OCI-LY3 (cell line): ENCODE measurements at regions not wholly inside any gene's neighbourhood (a gene's known extent, or its start where the extent isn't known, plus 50 kb on each side); places are given as distances from the start of the nearest gene placed in this dataset.

Source experiments
- H2AFZ ChIP-seq: fragments of 200-600, 300-600 bp; shearing (Covaris generic); 2 replicates; pipeline ENCODE4 v1.6.0; 2014; ENCODE audit warnings: antibody characterized with exemption, low read depth, low read length
- H3K27ac ChIP-seq: fragments of 200-600, 300-600 bp; sonication (generic); 2 replicates; pipeline ENCODE4 v1.5.1; 2014; ENCODE audit warnings: mild to moderate bottlenecking, low read length, moderate library complexity, mixed read lengths
- H3K27me3 ChIP-seq: fragments of 200-600, 300-600 bp; sonication (generic); 2 replicates; pipeline ENCODE4 v1.6.1; 2014; ENCODE audit warnings: low read depth, low read length, mixed read lengths
- H3K36me3 ChIP-seq: fragments of 200-600, 300-600 bp; sonication (generic); replicated peaks from 2 replicates; pipeline ENCODE3; 2014; ENCODE audit warnings: low read depth, low read length, mixed read lengths
- H3K4me1 ChIP-seq: fragments of 300-600, 200-600 bp; sonication (generic); 2 replicates; pipeline ENCODE4 v1.6.1; 2014; ENCODE audit warnings: low read length, mixed read lengths
- H3K4me2 ChIP-seq: fragments of 200-600, 300-600 bp; sonication (generic); 2 replicates; pipeline ENCODE4 v1.6.1; 2014; ENCODE audit warnings: low read length, mixed read lengths
- H3K4me3 ChIP-seq: fragments of 300-600, 200-600 bp; sonication (generic); 2 replicates; pipeline ENCODE4 v1.5.1; 2014; ENCODE audit warnings: antibody characterized with exemption, mild to moderate bottlenecking, low read length, moderate library complexity
- H3K79me2 ChIP-seq: fragments of 300-600, 200-600 bp; shearing (Covaris generic); 2 replicates; pipeline ENCODE4 v1.6.1; 2014; ENCODE audit warnings: mild to moderate bottlenecking, low read length, mixed read lengths
- H3K9ac ChIP-seq: fragments of 300-600, 200-600 bp; shearing (Covaris generic); 2 replicates; pipeline ENCODE4 v1.6.0; 2014; ENCODE audit warnings: mild to moderate bottlenecking, low read length, moderate library complexity
- H3K9me3 ChIP-seq: fragments of 200-600, 300-600 bp; shearing (Covaris generic); 2 replicates; pipeline ENCODE4 v1.6.1; 2014; ENCODE audit warnings: low read length, mixed read lengths; ENCODE audit not compliant: insufficient read depth
- H4K20me1 ChIP-seq: fragments of 200-600, 300-600 bp; sonication (generic); 2 replicates; pipeline ENCODE4 v1.6.1; 2016; ENCODE audit warnings: low read length, mixed read lengths; ENCODE audit not compliant: insufficient read depth
- CTCF ChIP-seq: fragments of 200-600, 300-600 bp; sonication (generic); IDR thresholded peaks from 2 replicates; pipeline ENCODE4 v1.5.1; 2014; ENCODE audit warnings: antibody characterized with exemption, low read length, low read depth
- EZH2phosphoT487 ChIP-seq: fragments of 200-600 bp; shearing (Covaris generic); IDR thresholded peaks from 2 replicates; pipeline ENCODE4 v1.6.1; 2018; ENCODE audit warnings: antibody characterized with exemption, mixed run types, low read depth

GRCh38 chr14:47730296-47730695 lies 54.9 kb upstream of the MDGA2 start:
- H3K9ac ChIP-seq = no peak overlapping the region
- H2AFZ ChIP-seq = no peak overlapping the region
- no peaks in the 10 kb centered on the region for H3K27me3 ChIP-seq
- no peak overlapping the region for H3K4me3 ChIP-seq
- no peaks in the 10 kb centered on the region for H3K4me1 ChIP-seq
- H3K27ac ChIP-seq = no peak overlapping the region
- no peaks in the 10 kb centered on the region for H4K20me1 ChIP-seq
- no peak overlapping the region for H3K4me2 ChIP-seq
- TF ChIP-seq CTCF (no peak), EZH2phosphoT487 (no peak)
- no peaks in the 10 kb centered on the region for H3K79me2 ChIP-seq
- H3K9me3 ChIP-seq = no peaks in the 10 kb centered on the region
- no peaks in the 10 kb centered on the region for H3K36me3 ChIP-seq
